HEK293 (cell line): ENCODE measurements at regions not wholly inside any gene's neighbourhood (a gene's known extent, or its start where the extent isn't known, plus 50 kb on each side); places are given as distances from the start of the nearest gene placed in this dataset.

Experiments used
- CTCF ChIA-PET: fragments of 350-600 bp; formaldehyde crosslinking; extraction: SDS; loops from one replicate; lab custom pipeline; 2021; ENCODE audit warnings: antibody characterized with exemption; lab: Yijun Ruan, JAX
- POLR2A ChIA-PET: fragments of 300-600 bp; formaldehyde crosslinking; extraction: SDS; loops from one replicate; lab custom pipeline; 2020; ENCODE audit warnings: antibody characterized with exemption, inconsistent platforms; lab: Yijun Ruan, JAX
- H3K27ac ChIP-seq: fragments of 200-500 bp; sonication (Bioruptor generic); 2 replicates; pipeline ENCODE4 v1.5.1; 2014; ENCODE audit warnings: low read depth, low read length, control low read depth, inconsistent platforms; ENCODE audit errors: extremely low read depth
- H3K36me3 ChIP-seq, 2 experiments: fragments of 200-500 bp in 1 of 2; sonication (Bioruptor generic) in 1 of 2; 1 replicate in 1 of 2; 2 replicates in 1 of 2; pipeline ENCODE4 v1.5.1; 2014 to 2017; ENCODE audit warnings: inconsistent platforms in 2 of 2, low read length in 2 of 2; ENCODE audit not compliant: control insufficient read depth in 2 of 2, insufficient read depth in 1 of 2
- H3K4me1 ChIP-seq: fragments of 200-500 bp; sonication (Bioruptor generic); 2 replicates; pipeline ENCODE4 v1.5.1; 2014; ENCODE audit warnings: mild to moderate bottlenecking, low read length, inconsistent platforms; ENCODE audit not compliant: control insufficient read depth, insufficient read depth
- H3K4me3 ChIP-seq: 2 replicates; pipeline ENCODE4 v1.5.1; 2011; ENCODE audit warnings: low read depth, mild to moderate bottlenecking, control low read depth, low read length, moderate library complexity
- H3K9me3 ChIP-seq: fragments of 200-500 bp; sonication (Bioruptor generic); 2 replicates; pipeline ENCODE4 v1.5.1; 2014; ENCODE audit warnings: low read depth, low read length, inconsistent platforms; ENCODE audit not compliant: control insufficient read depth, insufficient read depth
- BCL11A ChIP-seq: fragments of 450-650 bp; formaldehyde crosslinking; IDR thresholded peaks from 2 replicates; pipeline ENCODE4 v1.5.1; 2016; ENCODE audit warnings: low read depth, missing biosample characterization, missing genetic modification characterization
- BCL6B ChIP-seq: fragments of 450-650 bp; formaldehyde crosslinking; IDR thresholded peaks from 2 replicates; pipeline ENCODE4 v1.5.1; 2017; ENCODE audit warnings: missing biosample characterization, missing genetic modification characterization
- GLIS2 ChIP-seq: fragments of 450-650 bp; formaldehyde crosslinking; IDR thresholded peaks from 2 replicates; pipeline ENCODE4 v1.5.1; 2016; ENCODE audit warnings: missing biosample characterization, missing genetic modification characterization
- REST ChIP-seq: fragments of 450-650 bp; formaldehyde crosslinking; IDR thresholded peaks from 2 replicates; pipeline ENCODE4 v1.5.1; 2016; ENCODE audit warnings: missing biosample characterization, missing genetic modification characterization
- ZBTB44 ChIP-seq: fragments of 450-650 bp; IDR thresholded peaks from 2 replicates; pipeline ENCODE4 v1.5.1; 2018; ENCODE audit warnings: missing biosample characterization, mild to moderate bottlenecking, missing genetic modification characterization
- ZNF112 ChIP-seq: fragments of 450-650 bp; formaldehyde crosslinking; IDR thresholded peaks from 2 replicates; pipeline ENCODE4 v1.5.0; 2017; ENCODE audit warnings: missing biosample characterization, missing genetic modification characterization
- ZNF138 ChIP-seq: fragments of 450-650 bp; formaldehyde crosslinking; IDR thresholded peaks from 2 replicates; pipeline ENCODE4 v1.5.1; 2016; ENCODE audit warnings: missing biosample characterization, missing genetic modification characterization, borderline replicate concordance
- ZNF18 ChIP-seq: fragments of 450-650 bp; formaldehyde crosslinking; IDR thresholded peaks from 2 replicates; pipeline ENCODE4 v1.5.1; 2016; ENCODE audit warnings: missing biosample characterization, missing genetic modification characterization
- ZNF2 ChIP-seq: fragments of 450-650 bp; formaldehyde crosslinking; IDR thresholded peaks from 2 replicates; pipeline ENCODE4 v1.5.1; 2016; ENCODE audit warnings: missing biosample characterization, missing genetic modification characterization
- ZNF350 ChIP-seq: fragments of 450-650 bp; formaldehyde crosslinking; IDR thresholded peaks from 2 replicates; pipeline ENCODE4 v1.5.0; 2017; ENCODE audit warnings: missing biosample characterization, mild to moderate bottlenecking, missing genetic modification characterization
- ZNF362 ChIP-seq: fragments of 450-650 bp; formaldehyde crosslinking; IDR thresholded peaks from 2 replicates; pipeline ENCODE4 v1.5.1; 2016; ENCODE audit warnings: missing biosample characterization, missing genetic modification characterization
- ZNF449 ChIP-seq: fragments of 450-650 bp; formaldehyde crosslinking; IDR thresholded peaks from 2 replicates; pipeline ENCODE4 v1.5.1; 2017; ENCODE audit warnings: missing biosample characterization, mild to moderate bottlenecking, missing genetic modification characterization, moderate library complexity
- ZNF48 ChIP-seq: fragments of 450-650 bp; formaldehyde crosslinking; IDR thresholded peaks from 2 replicates; pipeline ENCODE4 v1.5.1; 2016; ENCODE audit warnings: missing biosample characterization, missing genetic modification characterization
- ZNF530 ChIP-seq: fragments of 450-650 bp; formaldehyde crosslinking; IDR thresholded peaks from 2 replicates; pipeline ENCODE4 v1.5.1; 2016; ENCODE audit warnings: low read depth, missing biosample characterization, missing genetic modification characterization
- ZNF544 ChIP-seq: fragments of 450-650 bp; formaldehyde crosslinking; IDR thresholded peaks from 2 replicates; pipeline ENCODE4 v1.5.0; 2017; ENCODE audit warnings: missing biosample characterization, missing genetic modification characterization
- ZNF548 ChIP-seq: fragments of 450-650 bp; formaldehyde crosslinking; IDR thresholded peaks from 2 replicates; pipeline ENCODE4 v1.5.1; 2016; ENCODE audit warnings: missing biosample characterization, missing genetic modification characterization
- ZNF626 ChIP-seq: fragments of 450-650 bp; sonication (Bioruptor Pico); formaldehyde crosslinking; IDR thresholded peaks from 2 replicates; pipeline ENCODE4 v1.5.1; 2018; ENCODE audit warnings: missing biosample characterization, missing genetic modification characterization, inconsistent platforms
- ZNF692 ChIP-seq: fragments of 450-650 bp; formaldehyde crosslinking; IDR thresholded peaks from 2 replicates; pipeline ENCODE4 v1.5.1; 2016; ENCODE audit warnings: missing biosample characterization, missing genetic modification characterization
- ZSCAN30 ChIP-seq: fragments of 450-650 bp; IDR thresholded peaks from 2 replicates; pipeline ENCODE4 v1.5.1; 2018; ENCODE audit warnings: missing biosample characterization, mild to moderate bottlenecking, missing genetic modification characterization, moderate library complexity

GRCh38 chr5:56705217-56705616, 110.1 kb upstream of the MAP3K1 start (continued):
- TF ChIP-seq ZNF18 (tag by site-specific recombination) (no peak), BCL6B (tag by site-specific recombination) (peak; percentile 89), ZSCAN30 (tag by site-specific recombination) (no peak), ZNF548 (tag by site-specific recombination) (no peak), ZNF362 (tag by site-specific recombination) (no peak), GLIS2 (tag by site-specific recombination) (no peak), ZNF449 (tag by site-specific recombination) (no peak), ZNF692 (tag by site-specific recombination) (0 out of 2 replicates have a peak, but pooled peaks have one; percentile 33)

- CTCF ChIA-PET = no interaction called here
- no peak for TF ChIP-seq REST (tag by site-specific recombination)
- no peak for TF ChIP-seq ZNF138 (tag by site-specific recombination)
- Histone ChIP-seq H3K36me3 (no peaks in the 10 kb centered on the region), H3K27ac (no peak overlapping the region), H3K9me3 (no peaks in the 10 kb centered on the region), H3K4me1 (peaks cover 4% of the 10 kb centered on the region), H3K4me3 (no peak overlapping the region)
- POLR2A ChIA-PET = no interaction called here
Observed at GRCh38 chr5:56703952-56704351, 111.4 kb upstream of the MAP3K1 start.

GRCh38 chr5:56700711-56701110, 114.6 kb upstream of the MAP3K1 start:
- H3K9me3 ChIP-seq = no peaks in the 10 kb centered on the region
- H3K4me1 ChIP-seq = peaks cover 4% of the 10 kb centered on the region
- no peak overlapping the region for H3K27ac ChIP-seq
- ChIA-PET POLR2A (no interaction called here), CTCF (no interaction called here)
- H3K36me3 ChIP-seq = no peaks in the 10 kb centered on the region
- H3K4me3 ChIP-seq = no peak overlapping the region
- no peak for TF ChIP-seq ZNF2 (tag by site-specific recombination)
- TF ChIP-seq ZNF544 = no peak
- no peak for TF ChIP-seq ZNF626
- no peak for TF ChIP-seq BCL11A (tag by site-specific recombination)
- TF ChIP-seq ZNF48 = no peak
- TF ChIP-seq ZBTB44 = no peak
- no peak for TF ChIP-seq ZNF530 (tag by site-specific recombination)
- TF ChIP-seq ZNF350 = no peak
- no peak for TF ChIP-seq ZNF112
